Trophoblast cell (in vitro differentiated cells and primary cell): ENCODE measurements at regions not wholly inside any gene's neighbourhood (a gene's known extent, or its start where the extent isn't known, plus 50 kb on each side); places are given as distances from the start of the nearest gene placed in this dataset.

Experiments
- DNase-seq, 2 donors: peaks; one replicate each; pipeline ENCODE4 v3.0.0-alpha.2; 2016
- H2AFZ ChIP-seq: 2 replicates; pipeline ENCODE4 v1.6.1; 2013; ENCODE audit warnings: low read length, moderate library complexity, mild to moderate bottlenecking; ENCODE audit not compliant: insufficient read depth, poor library complexity
- H2AK5ac ChIP-seq: 2 replicates; pipeline ENCODE4 v1.6.1; 2013; ENCODE audit warnings: mild to moderate bottlenecking, low read length
- H2BK120ac ChIP-seq: 2 replicates; pipeline ENCODE4 v1.6.1; 2013; ENCODE audit warnings: low read length, mild to moderate bottlenecking, moderate library complexity; ENCODE audit not compliant: insufficient read depth, poor library complexity
- H2BK12ac ChIP-seq: 2 replicates; pipeline ENCODE4 v1.6.1; 2013; ENCODE audit warnings: mild to moderate bottlenecking, low read length, moderate library complexity
- H2BK5ac ChIP-seq: 2 replicates; pipeline ENCODE4 v1.6.1; 2013; ENCODE audit warnings: low read length, low read depth, moderate library complexity, mild to moderate bottlenecking; ENCODE audit not compliant: poor library complexity
- H3K14ac ChIP-seq: 2 replicates; pipeline ENCODE4 v1.6.1; 2013; ENCODE audit warnings: mild to moderate bottlenecking, low read length
- H3K18ac ChIP-seq: 2 replicates; pipeline ENCODE4 v1.6.1; 2013; ENCODE audit warnings: mild to moderate bottlenecking, low read length
- H3K23ac ChIP-seq: 2 replicates; pipeline ENCODE4 v1.6.1; 2013; ENCODE audit warnings: low read length
- H3K27ac ChIP-seq: 2 replicates; pipeline ENCODE4 v1.5.1; 2013; ENCODE audit warnings: low read depth, mild to moderate bottlenecking, inconsistent platforms, low read length, moderate library complexity
- H3K27me3 ChIP-seq: 2 replicates; pipeline ENCODE4 v1.6.1; 2013; ENCODE audit warnings: inconsistent platforms, mild to moderate bottlenecking, low read length, moderate library complexity; ENCODE audit not compliant: insufficient read depth
- H3K36me3 ChIP-seq, 2 experiments: 1 replicate in 1 of 2; 2 replicates in 1 of 2; pipeline ENCODE4 v1.6.1; 2013; ENCODE audit warnings: low read length in 2 of 2, mild to moderate bottlenecking in 2 of 2, moderate library complexity in 1 of 2; ENCODE audit not compliant: insufficient read depth in 2 of 2, control insufficient read depth in 1 of 2
- H3K4ac ChIP-seq: 2 replicates; pipeline ENCODE4 v1.6.1; 2013; ENCODE audit warnings: low read depth, mild to moderate bottlenecking, low read length, moderate library complexity
- H3K4me1 ChIP-seq, 2 experiments: 1 replicate in 1 of 2; 2 replicates in 1 of 2; pipeline ENCODE4 v1.6.1; 2013; ENCODE audit warnings: low read length in 2 of 2, mild to moderate bottlenecking in 2 of 2, moderate library complexity in 1 of 2; ENCODE audit not compliant: insufficient read depth in 2 of 2, control insufficient read depth in 1 of 2
- H3K4me2 ChIP-seq: 2 replicates; pipeline ENCODE4 v1.6.1; 2013; ENCODE audit warnings: inconsistent platforms, mild to moderate bottlenecking, low read length, moderate library complexity
- H3K4me3 ChIP-seq: 2 replicates; pipeline ENCODE4 v1.5.1; 2013; ENCODE audit warnings: mild to moderate bottlenecking, low read depth, low read length, inconsistent platforms
- H3K79me1 ChIP-seq: one replicate; pipeline ENCODE4 v1.6.1; 2013; ENCODE audit warnings: low read length
- H3K79me2 ChIP-seq: 2 replicates; pipeline ENCODE4 v1.6.1; 2013; ENCODE audit warnings: low read length, mild to moderate bottlenecking; ENCODE audit not compliant: control insufficient read depth, insufficient read depth, poor library complexity
- H3K9ac ChIP-seq: 2 replicates; pipeline ENCODE4 v1.6.1; 2013; ENCODE audit warnings: mild to moderate bottlenecking, low read length
- H3K9me3 ChIP-seq: 2 replicates; pipeline ENCODE4 v1.6.1; 2013; ENCODE audit warnings: low read depth, mild to moderate bottlenecking, control low read depth, inconsistent platforms, low read length; ENCODE audit not compliant: insufficient read depth
- H4K12ac ChIP-seq: 2 replicates; pipeline ENCODE4 v1.6.1; 2013; ENCODE audit warnings: low read depth, mild to moderate bottlenecking, low read length, moderate library complexity
- H4K8ac ChIP-seq: 2 replicates; pipeline ENCODE4 v1.6.1; 2013; ENCODE audit warnings: low read depth, mild to moderate bottlenecking, low read length, moderate library complexity
- H4K91ac ChIP-seq: one replicate; pipeline ENCODE4 v1.6.1; 2013; ENCODE audit warnings: low read depth, mild to moderate bottlenecking, low read length, moderate library complexity
- WGBS: extraction: QIAGEN DNeasy Blood & Tissue Kit; methylation state at CpG from one replicate; pipeline ENCODE4 v1.1.7; 2013; ENCODE audit warnings: missing lambda C conversion rate; ENCODE audit not compliant: insufficient read length, insufficient coverage; ENCODE audit errors: extremely low coverage; 5-methylcytosine and 5-hydroxymethylcytosine counted together

DNA sequence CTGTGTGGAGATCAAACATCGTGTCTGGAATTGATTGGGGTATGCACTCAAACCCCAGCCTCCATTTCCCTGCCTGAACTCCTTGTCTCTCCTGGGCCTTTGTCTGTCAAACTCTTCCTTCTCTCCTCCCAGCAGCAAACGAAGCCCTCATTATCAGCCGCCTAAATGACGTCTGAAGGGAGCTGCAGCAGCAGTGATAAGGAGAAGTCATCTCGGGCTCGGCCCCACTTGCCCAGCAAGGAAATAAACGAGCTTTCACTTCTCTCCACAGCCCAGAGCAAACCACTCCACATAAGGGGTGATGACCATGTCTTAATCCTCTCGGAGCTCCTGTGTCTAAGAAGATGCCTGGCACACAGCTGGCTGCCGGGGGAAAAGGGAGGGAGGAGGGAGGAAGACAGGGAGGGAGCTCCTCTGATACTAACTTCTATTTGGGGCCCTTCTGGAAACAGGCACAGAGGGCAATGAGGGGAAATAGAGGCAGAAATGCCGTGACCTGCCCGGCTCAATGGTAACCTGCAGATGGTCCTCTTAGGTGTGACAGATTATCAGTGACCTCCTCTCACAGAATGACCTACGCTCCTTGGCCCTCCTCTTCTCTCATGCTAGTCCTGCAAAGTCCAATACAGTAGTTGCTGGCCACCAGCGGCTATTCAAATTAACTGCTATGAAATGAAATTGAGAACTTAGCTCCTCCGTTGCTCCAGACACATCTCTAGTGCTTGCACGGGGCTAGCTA lies 100.4 kb downstream of the PXDC1 start:
- DNase-seq: no peak
- no peak overlapping the region for H4K8ac ChIP-seq
- peaks cover 14 to 20% of the 10 kb centered on the region in 2 experiments for H3K4me1 ChIP-seq
- H2BK120ac ChIP-seq: no peak overlapping the region
- H3K79me1 ChIP-seq: peaks cover 5% of the 10 kb centered on the region
- H3K79me2 ChIP-seq: no peaks in the 10 kb centered on the region
- H2BK12ac ChIP-seq: no peak overlapping the region
- no peak overlapping the region for H3K23ac ChIP-seq
- no peak overlapping the region for H3K9ac ChIP-seq
- H4K91ac ChIP-seq: no peak overlapping the region
- no CpG with 5 or more reads among the region's 15 CpGs for WGBS
- H3K14ac ChIP-seq: no peak overlapping the region
- H2BK5ac ChIP-seq: no peak overlapping the region
- H4K12ac ChIP-seq: no peak overlapping the region
- H3K18ac ChIP-seq: no peak overlapping the region
- no peak overlapping the region for H3K4me2 ChIP-seq
- no peak overlapping the region for H3K27ac ChIP-seq
- H2AFZ ChIP-seq: no peak overlapping the region
- H3K9me3 ChIP-seq: no peaks in the 10 kb centered on the region
- H3K36me3 ChIP-seq: no peaks in the 10 kb centered on the region
- no peak overlapping the region for H3K4me3 ChIP-seq
- no peaks in the 10 kb centered on the region for H3K27me3 ChIP-seq
- H3K4ac ChIP-seq: no peak overlapping the region
- no peak overlapping the region for H2AK5ac ChIP-seq

DNA sequence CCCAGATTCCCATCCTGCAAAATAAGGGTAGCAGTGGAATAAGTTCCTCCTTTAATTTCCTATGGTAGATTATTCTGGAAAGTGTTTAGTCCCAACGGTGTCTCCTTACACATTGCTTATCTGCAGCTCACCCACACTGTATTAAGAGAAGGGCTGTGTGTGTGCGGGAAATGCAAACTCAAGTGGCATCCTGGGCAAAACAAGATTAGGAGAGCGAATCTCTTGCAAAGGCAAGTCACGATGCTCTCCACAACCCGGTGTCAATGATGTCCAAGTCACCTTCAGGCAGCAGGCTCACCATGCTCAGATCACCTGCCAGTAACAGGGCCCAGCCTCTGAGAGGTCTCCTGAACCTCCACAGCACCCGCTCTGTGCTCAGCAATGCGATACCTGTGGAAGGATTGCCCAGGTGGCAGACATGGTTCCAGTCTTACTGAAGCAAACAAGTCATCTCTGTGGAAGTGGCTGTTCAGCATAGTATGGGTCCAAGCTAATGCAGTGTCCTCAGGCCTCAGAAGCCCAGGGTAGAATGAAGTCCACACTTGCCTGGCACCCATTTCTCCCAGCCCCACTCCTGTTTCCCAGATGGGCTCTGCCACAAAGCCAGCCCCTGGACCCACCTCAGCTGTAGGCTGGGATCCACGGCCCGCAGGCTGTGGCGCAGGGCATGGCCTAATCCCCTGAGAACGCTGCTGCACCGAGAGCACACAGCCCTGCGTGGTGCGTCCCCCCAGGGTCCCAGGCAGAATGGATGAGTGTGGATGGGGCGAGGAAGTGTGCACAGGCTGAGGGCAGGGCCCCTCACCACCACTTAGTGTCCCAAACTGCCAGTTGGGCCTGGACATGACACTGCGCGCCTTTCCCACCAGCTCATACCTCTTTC lies 101.2 kb downstream of the PXDC1 start:
- H2BK12ac ChIP-seq: peak overlapping the region; percentile 12
- H3K4me1 ChIP-seq: peaks cover 14 to 20% of the 10 kb centered on the region in 2 experiments
- no peak overlapping the region for H3K4me2 ChIP-seq
- H2AFZ ChIP-seq: no peak overlapping the region
- no peak overlapping the region for H2BK120ac ChIP-seq
- no peaks in the 10 kb centered on the region for H3K79me2 ChIP-seq
- H2AK5ac ChIP-seq: no peak overlapping the region
- H4K8ac ChIP-seq: no peak overlapping the region
- no peak overlapping the region for H3K4me3 ChIP-seq
- no peak overlapping the region for H4K12ac ChIP-seq
- no peak overlapping the region for H3K4ac ChIP-seq
- no peaks in the 10 kb centered on the region for H3K36me3 ChIP-seq
- WGBS: no CpG with 5 or more reads among the region's 17 CpGs
- H3K9ac ChIP-seq: no peak overlapping the region
- no peaks in the 10 kb centered on the region for H3K9me3 ChIP-seq
- H3K79me1 ChIP-seq: peaks cover 5% of the 10 kb centered on the region
- H3K27me3 ChIP-seq: no peaks in the 10 kb centered on the region
- H3K14ac ChIP-seq: peak overlapping the region; percentile 7
- H4K91ac ChIP-seq: no peak overlapping the region
- no peak overlapping the region for H2BK5ac ChIP-seq
- H3K23ac ChIP-seq: no peak overlapping the region
- DNase-seq: no peak
- H3K27ac ChIP-seq: no peak overlapping the region
- H3K18ac ChIP-seq: no peak overlapping the region

DNA sequence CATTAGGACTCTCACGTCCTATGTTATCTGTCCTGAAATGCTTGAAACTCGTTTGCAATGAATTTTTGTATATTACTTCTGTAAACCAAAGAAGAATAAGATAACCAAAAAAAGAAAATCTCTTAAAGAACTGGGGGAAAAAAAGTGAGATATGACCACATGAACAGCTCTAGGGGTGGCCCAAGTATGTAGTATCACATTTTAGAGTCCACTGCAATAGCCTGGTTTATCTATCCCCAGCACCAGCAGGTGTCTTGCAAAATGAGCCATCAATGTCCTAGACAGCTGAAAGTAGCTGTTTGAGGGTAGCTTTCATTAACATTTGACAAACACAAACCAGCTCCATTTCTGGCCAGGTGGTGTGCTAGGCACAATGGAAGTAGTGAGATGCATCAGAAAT lies 102.8 kb downstream of the PXDC1 start:
- Histone ChIP-seq H3K18ac (no peak overlapping the region), H3K14ac (no peak overlapping the region), H3K9me3 (no peaks in the 10 kb centered on the region), H3K9ac (no peak overlapping the region), H3K4me3 (no peak overlapping the region), H3K27me3 (no peaks in the 10 kb centered on the region), H3K4me2 (no peak overlapping the region), H4K8ac (no peak overlapping the region), H3K36me3 (no peaks in the 10 kb centered on the region), H3K79me1 (no peaks in the 10 kb centered on the region), H2AFZ (no peak overlapping the region), H2BK12ac (no peak overlapping the region), H2AK5ac (no peak overlapping the region), H3K27ac (no peak overlapping the region), H3K23ac (no peak overlapping the region), H3K79me2 (no peaks in the 10 kb centered on the region), H2BK5ac (no peak overlapping the region), H3K4ac (no peak overlapping the region), H3K4me1 (peaks cover 10 to 12% of the 10 kb centered on the region in 2 experiments), H4K12ac (no peak overlapping the region), H2BK120ac (no peak overlapping the region), H4K91ac (no peak overlapping the region)
- DNase-seq: no peak
- WGBS: no CpG with 5 or more reads among the region's 2 CpGs

DNA sequence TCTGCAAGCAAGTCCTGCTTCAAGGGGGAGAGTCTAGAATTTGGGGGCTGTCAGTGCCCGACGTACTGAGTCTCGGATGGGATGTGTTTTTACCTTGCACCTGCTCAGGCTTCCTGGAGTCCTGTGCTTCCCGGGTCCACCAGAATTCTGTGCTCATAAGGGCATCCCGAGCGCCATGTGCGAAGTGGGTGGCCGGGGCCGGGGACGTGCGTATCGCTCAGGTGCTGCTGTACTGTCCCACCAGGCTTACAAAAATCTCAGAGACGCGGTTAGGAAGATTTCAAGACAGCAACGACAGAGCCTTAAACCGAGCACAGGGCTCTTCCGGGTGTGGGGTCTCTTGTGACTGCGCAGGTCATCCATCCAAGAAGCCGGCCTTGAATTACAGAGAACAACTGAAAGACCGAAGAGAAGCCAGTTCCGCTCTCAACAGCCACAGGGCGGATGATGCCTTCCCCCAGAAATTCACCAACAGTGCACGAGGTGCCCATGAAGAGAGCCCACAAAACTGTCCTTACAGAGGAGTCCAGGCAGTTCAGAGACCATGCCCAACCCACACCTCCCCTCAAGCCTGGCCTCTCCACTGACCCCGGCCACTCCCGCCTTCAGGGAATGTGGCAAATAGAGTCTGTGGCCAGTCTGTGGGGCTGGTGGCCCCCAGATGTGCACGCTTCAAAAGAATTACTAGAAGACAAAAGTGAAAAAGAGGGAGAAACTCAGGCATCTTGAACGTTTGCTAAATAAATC lies 104.7 kb downstream of the PXDC1 start:
- H3K36me3 ChIP-seq: no peaks in the 10 kb centered on the region
- H3K4me1 ChIP-seq: peaks cover 7% of the 10 kb centered on the region in 2 experiments
- no peak overlapping the region for H2BK5ac ChIP-seq
- no peak overlapping the region for H3K27ac ChIP-seq
- H4K12ac ChIP-seq: no peak overlapping the region
- no peak overlapping the region for H3K4me2 ChIP-seq
- no peak overlapping the region for H3K4me3 ChIP-seq
- no peak overlapping the region for H2BK120ac ChIP-seq
- no peaks in the 10 kb centered on the region for H3K9me3 ChIP-seq
- H2AK5ac ChIP-seq: no peak overlapping the region
- H2AFZ ChIP-seq: no peak overlapping the region
- H3K79me1 ChIP-seq: no peaks in the 10 kb centered on the region
- no peak for DNase-seq
- no peak overlapping the region for H3K18ac ChIP-seq
- no CpG with 5 or more reads among the region's 27 CpGs for WGBS
- no peaks in the 10 kb centered on the region for H3K27me3 ChIP-seq
- no peak overlapping the region for H3K14ac ChIP-seq
- peak overlapping the region; percentile 0 for H4K91ac ChIP-seq
- H3K4ac ChIP-seq: no peak overlapping the region
- H3K23ac ChIP-seq: no peak overlapping the region
- H2BK12ac ChIP-seq: peak overlapping the region; percentile 66
- no peak overlapping the region for H3K9ac ChIP-seq
- H3K79me2 ChIP-seq: no peaks in the 10 kb centered on the region
- H4K8ac ChIP-seq: peak overlapping the region; percentile 30
